ENCODE measurements at regions not wholly inside any gene's neighbourhood (a gene's known extent, or its start where the extent isn't known, plus 50 kb on each side); places are given as distances from the start of the nearest gene placed in this dataset.

DNA sequence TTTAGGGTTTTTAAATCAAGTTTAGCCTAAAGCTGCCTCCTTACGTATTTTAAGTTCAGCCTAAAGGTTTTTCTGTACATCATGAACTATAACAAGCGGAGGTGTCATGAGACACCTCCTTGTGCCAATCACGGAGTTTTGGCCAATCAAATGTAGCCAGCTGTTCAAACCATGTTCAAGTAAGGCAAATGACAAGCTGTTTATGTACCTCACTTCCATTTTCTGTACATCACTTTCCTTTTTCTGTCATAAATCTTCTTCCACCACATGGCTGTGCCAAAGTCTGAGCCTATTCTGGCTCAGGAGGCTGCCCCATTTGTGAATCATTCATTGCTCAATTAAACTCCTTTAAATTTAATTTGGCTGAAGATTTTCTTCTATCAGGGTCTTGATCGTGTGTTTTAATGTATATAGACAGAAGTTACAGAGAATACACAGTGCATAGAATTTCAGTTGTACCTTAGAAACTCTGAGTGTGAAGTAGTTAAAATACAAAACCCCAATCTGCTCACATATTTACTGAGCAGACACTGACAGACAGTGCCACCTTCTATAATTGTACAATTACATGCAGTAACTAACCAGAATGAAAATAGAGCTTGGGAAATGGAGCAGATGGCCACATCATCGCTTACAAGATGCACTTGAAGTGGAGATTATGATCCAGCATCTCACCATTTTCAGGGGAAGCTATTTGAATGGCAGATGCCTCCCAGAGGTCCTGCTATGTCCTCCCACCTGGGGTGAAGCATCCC lies 76.9 kb upstream of the LANCL2 start:
- FAIRE-seq (no peak), DNase-seq (ENCODE audit: low read depth in 1 of 2, low spot score in 1 of 2) (no peak), ATAC-seq (0 out of 6 replicates have a peak, but pooled peaks of 1 of the 2 experiments have one; percentile 50)
- Histone ChIP-seq H3K27ac (no peak overlapping the region), H3K9me3 (no peaks in the 10 kb centered on the region), H3K4me2 (no peak overlapping the region), H3K4me3 (no peak overlapping the region), H3K4me1 (no peaks in the 10 kb centered on the region)
- WGBS (ENCODE audit: missing lambda C conversion rate), result 17% methylated on average over 5 of the region's 5 CpGs
- ChIA-PET CTCF (interaction anchor here (1.0 to 2.7 kb wide), 6 partner anchors 8 to 130 kb away, joined by 3 to 10 read pairs (median 6); no protein-coding TSS in a partner anchor), POLR2A (interaction anchor here (2.5 kb wide), 1 partner anchor 78 kb away, joined by 12 read pairs; no protein-coding TSS in a partner anchor)
- TF ChIP-seq CBX2 (IDR thresholded peaks at IDR 0.05; ENCODE audit: borderline replicate concordance, low read depth) (no peak), CHD2 (IDR thresholded peaks at IDR 0.05; ENCODE audit: low read length, partially characterized antibody) (no peak), RFX5 (IDR thresholded peaks at IDR 0.05) (no peak), RAD21 (conservative IDR thresholded peaks at IDR 0.05 in 1 of 2, IDR thresholded peaks at IDR 0.05 in 1 of 2) (no peak), RCOR1 (IDR thresholded peaks at IDR 0.05; ENCODE audit: low read depth, low read length) (no peak), CHD4 (IDR thresholded peaks at IDR 0.05; ENCODE audit: borderline replicate concordance) (no peak), HOXA7 (CRISPR knock-in tag; IDR thresholded peaks at IDR 0.05) (no peak), TP53 (CRISPR knock-in tag; IDR thresholded peaks at IDR 0.05) (no peak), FOSL2 (IDR thresholded peaks at IDR 0.05) (no peak), FOSL2 (CRISPR knock-in tag; IDR thresholded peaks at IDR 0.05) (no peak), EP300 (IDR thresholded peaks at IDR 0.05) (no peak)
- TF ChIP-seq, protein P1, sequence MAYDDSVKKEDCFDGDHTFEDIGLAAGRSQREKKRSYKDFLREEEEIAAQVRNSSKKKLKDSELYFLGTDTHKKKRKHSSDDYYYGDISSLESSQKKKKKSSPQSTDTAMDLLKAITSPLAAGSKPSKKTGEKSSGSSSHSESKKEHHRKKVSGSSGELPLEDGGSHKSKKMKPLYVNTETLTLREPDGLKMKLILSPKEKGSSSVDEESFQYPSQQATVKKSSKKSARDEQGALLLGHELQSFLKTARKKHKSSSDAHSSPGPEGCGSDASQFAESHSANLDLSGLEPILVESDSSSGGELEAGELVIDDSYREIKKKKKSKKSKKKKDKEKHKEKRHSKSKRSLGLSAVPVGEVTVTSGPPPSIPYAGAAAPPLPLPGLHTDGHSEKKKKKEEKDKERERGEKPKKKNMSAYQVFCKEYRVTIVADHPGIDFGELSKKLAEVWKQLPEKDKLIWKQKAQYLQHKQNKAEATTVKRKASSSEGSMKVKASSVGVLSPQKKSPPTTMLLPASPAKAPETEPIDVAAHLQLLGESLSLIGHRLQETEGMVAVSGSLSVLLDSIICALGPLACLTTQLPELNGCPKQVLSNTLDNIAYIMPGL (CRISPR knock-in tag; IDR thresholded peaks at IDR 0.05; ENCODE audit: borderline replicate concordance), result no peak
- TF ChIP-seq, protein P2, sequence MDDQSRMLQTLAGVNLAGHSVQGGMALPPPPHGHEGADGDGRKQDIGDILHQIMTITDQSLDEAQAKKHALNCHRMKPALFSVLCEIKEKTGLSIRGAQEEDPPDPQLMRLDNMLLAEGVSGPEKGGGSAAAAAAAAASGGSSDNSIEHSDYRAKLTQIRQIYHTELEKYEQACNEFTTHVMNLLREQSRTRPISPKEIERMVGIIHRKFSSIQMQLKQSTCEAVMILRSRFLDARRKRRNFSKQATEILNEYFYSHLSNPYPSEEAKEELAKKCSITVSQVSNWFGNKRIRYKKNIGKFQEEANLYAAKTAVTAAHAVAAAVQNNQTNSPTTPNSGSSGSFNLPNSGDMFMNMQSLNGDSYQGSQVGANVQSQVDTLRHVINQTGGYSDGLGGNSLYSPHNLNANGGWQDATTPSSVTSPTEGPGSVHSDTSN (IDR thresholded peaks at IDR 0.05), result no peak
- TF ChIP-seq, protein P3, sequence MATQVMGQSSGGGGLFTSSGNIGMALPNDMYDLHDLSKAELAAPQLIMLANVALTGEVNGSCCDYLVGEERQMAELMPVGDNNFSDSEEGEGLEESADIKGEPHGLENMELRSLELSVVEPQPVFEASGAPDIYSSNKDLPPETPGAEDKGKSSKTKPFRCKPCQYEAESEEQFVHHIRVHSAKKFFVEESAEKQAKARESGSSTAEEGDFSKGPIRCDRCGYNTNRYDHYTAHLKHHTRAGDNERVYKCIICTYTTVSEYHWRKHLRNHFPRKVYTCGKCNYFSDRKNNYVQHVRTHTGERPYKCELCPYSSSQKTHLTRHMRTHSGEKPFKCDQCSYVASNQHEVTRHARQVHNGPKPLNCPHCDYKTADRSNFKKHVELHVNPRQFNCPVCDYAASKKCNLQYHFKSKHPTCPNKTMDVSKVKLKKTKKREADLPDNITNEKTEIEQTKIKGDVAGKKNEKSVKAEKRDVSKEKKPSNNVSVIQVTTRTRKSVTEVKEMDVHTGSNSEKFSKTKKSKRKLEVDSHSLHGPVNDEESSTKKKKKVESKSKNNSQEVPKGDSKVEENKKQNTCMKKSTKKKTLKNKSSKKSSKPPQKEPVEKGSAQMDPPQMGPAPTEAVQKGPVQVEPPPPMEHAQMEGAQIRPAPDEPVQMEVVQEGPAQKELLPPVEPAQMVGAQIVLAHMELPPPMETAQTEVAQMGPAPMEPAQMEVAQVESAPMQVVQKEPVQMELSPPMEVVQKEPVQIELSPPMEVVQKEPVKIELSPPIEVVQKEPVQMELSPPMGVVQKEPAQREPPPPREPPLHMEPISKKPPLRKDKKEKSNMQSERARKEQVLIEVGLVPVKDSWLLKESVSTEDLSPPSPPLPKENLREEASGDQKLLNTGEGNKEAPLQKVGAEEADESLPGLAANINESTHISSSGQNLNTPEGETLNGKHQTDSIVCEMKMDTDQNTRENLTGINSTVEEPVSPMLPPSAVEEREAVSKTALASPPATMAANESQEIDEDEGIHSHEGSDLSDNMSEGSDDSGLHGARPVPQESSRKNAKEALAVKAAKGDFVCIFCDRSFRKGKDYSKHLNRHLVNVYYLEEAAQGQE (IDR thresholded peaks at IDR 0.05), result no peak

DNA sequence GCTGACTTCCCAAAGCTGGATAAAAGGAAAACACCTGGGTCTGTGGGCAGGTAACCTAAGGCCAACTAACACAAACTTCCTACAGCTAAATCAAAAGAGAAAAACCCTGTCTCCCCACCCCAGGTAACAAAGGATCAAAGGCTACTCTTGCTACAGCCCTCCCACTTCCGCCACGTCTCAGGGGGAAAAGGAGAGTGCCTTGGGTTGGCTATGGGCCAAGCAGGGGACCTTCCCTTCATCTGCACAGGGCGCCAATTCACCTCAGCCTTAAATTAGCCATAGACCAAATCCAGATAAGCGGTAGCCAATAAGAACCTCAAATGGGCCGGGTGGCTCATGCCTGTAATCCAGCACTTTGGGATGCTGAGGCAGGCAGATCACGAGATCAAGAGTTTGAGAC lies 69.1 kb upstream of the LANCL2 start:
- H3K4me1 ChIP-seq, result no peaks in the 10 kb centered on the region
- H3K4me2 ChIP-seq, result no peak overlapping the region
- DNase-seq (ENCODE audit: low read depth in 1 of 2, low spot score in 1 of 2) (no peak), ATAC-seq (no peak), FAIRE-seq (no peak)
- POLR2A ChIA-PET, result no interaction called here
- WGBS (ENCODE audit: missing lambda C conversion rate), result 46% methylated on average over 6 of the region's 6 CpGs
- CTCF ChIA-PET, result no interaction called here
- no peak overlapping the region for H3K4me3 ChIP-seq
- no peaks in the 10 kb centered on the region for H3K9me3 ChIP-seq
- TF ChIP-seq RCOR1 (IDR thresholded peaks at IDR 0.05; ENCODE audit: low read depth, low read length) (no peak), FOXS1 (CRISPR knock-in tag; IDR thresholded peaks at IDR 0.05) (no peak), EHF (CRISPR knock-in tag; IDR thresholded peaks at IDR 0.05) (no peak), RNF2 (IDR thresholded peaks at IDR 0.05; ENCODE audit: borderline replicate concordance, low read depth) (no peak), KDM1A (IDR thresholded peaks at IDR 0.05; ENCODE audit: low read depth) (no peak), SREBF2 (IDR thresholded peaks at IDR 0.05) (no peak), JUNB (IDR thresholded peaks at IDR 0.05) (no peak)
- TF ChIP-seq, protein P4, sequence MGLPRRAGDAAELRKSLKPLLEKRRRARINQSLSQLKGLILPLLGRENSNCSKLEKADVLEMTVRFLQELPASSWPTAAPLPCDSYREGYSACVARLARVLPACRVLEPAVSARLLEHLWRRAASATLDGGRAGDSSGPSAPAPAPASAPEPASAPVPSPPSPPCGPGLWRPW (IDR thresholded peaks at IDR 0.05), result no peak
- H3K27ac ChIP-seq, result no peak overlapping the region
